HG02970 (cell line): ENCODE measurements at regions not wholly inside any gene's neighbourhood (a gene's known extent, or its start where the extent isn't known, plus 50 kb on each side); places are given as distances from the start of the nearest gene placed in this dataset.
"Not testable (repeated sequence)": the region's sequence is repeated elsewhere in the genome, so short reads cannot be mapped to it uniquely, and the experiment has no call there.

ENCODE experiments used
- ATAC-seq: cut with Tn5 transposase; IDR thresholded peaks from one replicate; pipeline ENCODE4 v1.9.1; 2021; ENCODE audit warnings: mild to moderate bottlenecking, moderate library complexity, moderate number of reproducible peaks; ENCODE audit not compliant: unreplicated experiment, low FRiP score

GRCh38 chr11:27244900-27245299 lies 118.1 kb downstream of the CCDC34 start:
- ATAC-seq, result no peak

- ATAC-seq, result no peak
Measured at GRCh38 chr11:27242591-27242990, 120.4 kb downstream of the CCDC34 start.

GRCh38 chr11:27241311-27242122 lies 121.5 kb downstream of the CCDC34 start:
- ATAC-seq, result no peak

- ATAC-seq, result no peak
Measured at GRCh38 chr11:27239305-27239942, 123.6 kb downstream of the CCDC34 start.

GRCh38 chr11:27238811-27239210 lies 124.2 kb downstream of the CCDC34 start:
- ATAC-seq, result no peak

GRCh38 chr11:27237643-27238042 lies 125.4 kb downstream of the CCDC34 start:
- no peak for ATAC-seq

- no peak for ATAC-seq
Measured at GRCh38 chr11:27234961-27235360, 128.1 kb downstream of the CCDC34 start.

GRCh38 chr11:27234043-27234668 lies 128.9 kb downstream of the CCDC34 start:
- peak; percentile 78 for ATAC-seq

- no peak for ATAC-seq
Measured at GRCh38 chr11:27233654-27234042, 129.4 kb downstream of the CCDC34 start.

- no peak for ATAC-seq
Measured at GRCh38 chr11:27231530-27231929, 131.5 kb downstream of the CCDC34 start.

GRCh38 chr11:27230192-27230572 lies 132.8 kb downstream of the CCDC34 start:
- ATAC-seq, result no peak

GRCh38 chr11:27229511-27230191 lies 133.4 kb downstream of the CCDC34 start:
- no peak for ATAC-seq

- ATAC-seq, result no peak
Measured at GRCh38 chr11:27228906-27229290, 134.1 kb downstream of the CCDC34 start.

GRCh38 chr11:27228232-27228905 lies 134.6 kb downstream of the CCDC34 start:
- no peak for ATAC-seq

GRCh38 chr11:27227736-27228135 lies 135.3 kb downstream of the CCDC34 start:
- ATAC-seq, result no peak

- not testable (repeated sequence) for ATAC-seq
Measured at GRCh38 chr11:27219487-27220039, 143.5 kb downstream of the CCDC34 start.

GRCh38 chr11:27218421-27219038 lies 144.5 kb downstream of the CCDC34 start:
- no peak for ATAC-seq

- ATAC-seq, result no peak
Measured at GRCh38 chr11:27217948-27218420, 145.0 kb downstream of the CCDC34 start.

GRCh38 chr11:27217496-27217895 lies 145.5 kb downstream of the CCDC34 start:
- no peak for ATAC-seq
